CD4-positive, alpha-beta T cell (primary cell): ENCODE measurements at regions not wholly inside any gene's neighbourhood (a gene's known extent, or its start where the extent isn't known, plus 50 kb on each side); places are given as distances from the start of the nearest gene placed in this dataset.
"Not testable (repeated sequence)": the region's sequence is repeated elsewhere in the genome, so short reads cannot be mapped to it uniquely, and the experiment has no call there.

Source experiments
- ATAC-seq: fragments of 200-7000 bp; cut with Tn5 transposase; one replicate; pipeline ENCODE4 v1.10.0; 2022; ENCODE audit warnings: mild to moderate bottlenecking; ENCODE audit not compliant: poor library complexity
- CTCF ChIA-PET: fragments of 350-600 bp; sonication (Branson Sonifier 250); formaldehyde crosslinking; loops from one replicate; lab custom pipeline; 2021; ENCODE audit warnings: antibody characterized with exemption, inconsistent platforms; lab: Charles Lee
- POLR2A ChIA-PET: fragments of 350-600 bp; sonication (Branson Sonifier 250); formaldehyde crosslinking; loops from one replicate; lab custom pipeline; 2021; ENCODE audit warnings: antibody characterized with exemption, inconsistent platforms; lab: Charles Lee
- DNase-seq, 14 experiments: peaks; one replicate each; pipeline ENCODE4 v3.0.0-alpha.2; 2013 to 2020; ENCODE audit warnings: mixed read lengths in 2 of 14
- H3K27ac ChIP-seq, 2 donors: one replicate each; pipeline versions ENCODE4 v1.5.1 to v1.7.0; 2013; ENCODE audit warnings: low read length in 2 of 2, low read depth in 1 of 2, mild to moderate bottlenecking in 1 of 2
- H3K27me3 ChIP-seq, 2 experiments: 1 replicate in 1 of 2; 2 replicates in 1 of 2; pipeline versions ENCODE4 v1.6.1 to v1.7.0; 2013; ENCODE audit warnings: low read length in 2 of 2, control low read depth in 1 of 2, mild to moderate bottlenecking in 1 of 2, moderate library complexity in 1 of 2; ENCODE audit not compliant: insufficient read depth in 2 of 2, control insufficient read depth in 1 of 2
- H3K36me3 ChIP-seq: one replicate; pipeline ENCODE4 v1.6.1; 2013; ENCODE audit warnings: low read length, control low read depth; ENCODE audit not compliant: insufficient read depth
- H3K4me1 ChIP-seq: one replicate; pipeline ENCODE4 v1.6.1; 2013; ENCODE audit warnings: low read length, control low read depth; ENCODE audit not compliant: insufficient read depth
- H3K4me3 ChIP-seq: one replicate; pipeline ENCODE4 v1.5.1; 2013; ENCODE audit warnings: mild to moderate bottlenecking, low read length, moderate library complexity
- H3K9me3 ChIP-seq, 2 experiments: 1 replicate in 1 of 2; 2 replicates in 1 of 2; pipeline versions ENCODE4 v1.6.1 to v1.7.0; 2013; ENCODE audit warnings: low read length in 2 of 2, mild to moderate bottlenecking in 2 of 2, control low read depth in 1 of 2, moderate library complexity in 1 of 2; ENCODE audit not compliant: control insufficient read depth in 1 of 2, insufficient read depth in 1 of 2
- H3K27ac Mint-ChIP-seq: one replicate; pipeline ENCODE4 v1.8.0; 2020; ENCODE audit warnings: mixed read lengths
- H3K27me3 Mint-ChIP-seq: one replicate; pipeline ENCODE4 v1.8.0; 2021; ENCODE audit warnings: mixed read lengths
- H3K36me3 Mint-ChIP-seq: one replicate; pipeline ENCODE4 v1.8.0; 2021; ENCODE audit warnings: low read depth, mixed read lengths
- H3K4me1 Mint-ChIP-seq: one replicate; pipeline ENCODE4 v1.8.0; 2021; ENCODE audit warnings: low read depth, mixed read lengths
- H3K4me3 Mint-ChIP-seq: one replicate; pipeline ENCODE4 v1.8.0; 2020; ENCODE audit warnings: mild to moderate bottlenecking, mixed read lengths
- H3K9me3 Mint-ChIP-seq: one replicate; pipeline ENCODE4 v1.8.0; 2020; ENCODE audit warnings: mixed read lengths
- intact Hi-C, 2 experiments: fragments of 100-400 bp; cut with DNase I in 1 of 2; cut with micrococcal nuclease in 1 of 2; formaldehyde crosslinking; loops; one replicate each; pipeline versions ENCODE4 v1.15.1 to v1.9.0; 2023 to 2025; cut with DNase I, micrococcal nuclease
- TF ChIP-seq, protein P1 (sequence below): fragments of 200-600 bp; IDR thresholded peaks from one replicate; pipeline ENCODE4 v1.8.0; 2022; ENCODE audit warnings: antibody characterized with exemption, mild to moderate bottlenecking

DNA sequence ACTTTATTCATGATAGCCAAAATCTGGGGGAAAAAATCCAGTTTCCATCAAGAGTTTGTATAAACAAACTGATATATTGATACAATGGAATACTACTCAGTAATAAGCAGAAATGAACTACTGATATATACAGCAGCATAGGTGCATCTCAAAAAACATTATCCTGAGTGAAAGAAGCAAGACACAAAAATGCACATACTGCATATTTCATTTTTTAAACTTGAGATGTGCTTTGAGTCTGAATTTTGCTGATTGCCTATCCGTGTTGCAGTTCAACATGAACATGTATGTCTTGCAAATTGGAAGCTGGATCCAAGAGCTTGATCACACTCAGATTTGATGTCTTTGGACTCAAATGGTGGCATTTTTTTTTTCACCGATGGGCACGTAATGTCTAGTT, 132.4 kb downstream of the TSEN15 start:
- CTCF ChIA-PET, result no interaction called here
- Mint-ChIP-seq H3K4me3 (no peak overlapping the region), H3K27ac (no peak overlapping the region), H3K4me1 (no peaks in the 10 kb centered on the region), H3K9me3 (no peaks in the 10 kb centered on the region), H3K36me3 (no peaks in the 10 kb centered on the region), H3K27me3 (no peaks in the 10 kb centered on the region)
- TF ChIP-seq, protein P1, sequence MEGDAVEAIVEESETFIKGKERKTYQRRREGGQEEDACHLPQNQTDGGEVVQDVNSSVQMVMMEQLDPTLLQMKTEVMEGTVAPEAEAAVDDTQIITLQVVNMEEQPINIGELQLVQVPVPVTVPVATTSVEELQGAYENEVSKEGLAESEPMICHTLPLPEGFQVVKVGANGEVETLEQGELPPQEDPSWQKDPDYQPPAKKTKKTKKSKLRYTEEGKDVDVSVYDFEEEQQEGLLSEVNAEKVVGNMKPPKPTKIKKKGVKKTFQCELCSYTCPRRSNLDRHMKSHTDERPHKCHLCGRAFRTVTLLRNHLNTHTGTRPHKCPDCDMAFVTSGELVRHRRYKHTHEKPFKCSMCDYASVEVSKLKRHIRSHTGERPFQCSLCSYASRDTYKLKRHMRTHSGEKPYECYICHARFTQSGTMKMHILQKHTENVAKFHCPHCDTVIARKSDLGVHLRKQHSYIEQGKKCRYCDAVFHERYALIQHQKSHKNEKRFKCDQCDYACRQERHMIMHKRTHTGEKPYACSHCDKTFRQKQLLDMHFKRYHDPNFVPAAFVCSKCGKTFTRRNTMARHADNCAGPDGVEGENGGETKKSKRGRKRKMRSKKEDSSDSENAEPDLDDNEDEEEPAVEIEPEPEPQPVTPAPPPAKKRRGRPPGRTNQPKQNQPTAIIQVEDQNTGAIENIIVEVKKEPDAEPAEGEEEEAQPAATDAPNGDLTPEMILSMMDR, result no peak
- ATAC-seq (no peak), DNase-seq (no peak)
- Histone ChIP-seq H3K27me3 (no peaks in the 10 kb centered on the region), H3K4me1 (no peaks in the 10 kb centered on the region), H3K4me3 (no peak overlapping the region), H3K9me3 (no peaks in the 10 kb centered on the region), H3K27ac (no peak overlapping the region), H3K36me3 (no peaks in the 10 kb centered on the region)
- intact Hi-C loops, result no loop called here
- POLR2A ChIA-PET, result no interaction called here

DNA sequence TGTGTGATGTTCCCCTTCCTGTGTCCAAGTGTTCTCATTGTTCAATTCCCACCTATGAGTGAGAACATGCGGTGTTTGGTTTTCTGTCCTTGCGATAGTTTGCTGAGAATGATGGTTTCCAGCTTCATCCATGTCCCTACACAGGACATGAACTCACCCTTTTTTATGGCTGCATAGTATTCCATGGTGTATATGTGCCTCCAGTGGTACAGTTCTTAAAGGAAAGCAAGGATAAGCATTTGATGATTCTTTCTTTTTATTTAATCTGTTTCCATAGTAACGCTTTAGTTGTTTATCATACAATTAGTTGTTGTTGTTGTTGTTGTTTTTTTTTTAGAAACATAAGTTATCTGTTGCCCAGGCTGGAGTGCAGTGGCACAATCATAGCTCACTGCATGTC, 133.1 kb downstream of the TSEN15 start:
- H3K27me3 ChIP-seq, CTCF ChIA-PET: not testable (repeated sequence)

DNA sequence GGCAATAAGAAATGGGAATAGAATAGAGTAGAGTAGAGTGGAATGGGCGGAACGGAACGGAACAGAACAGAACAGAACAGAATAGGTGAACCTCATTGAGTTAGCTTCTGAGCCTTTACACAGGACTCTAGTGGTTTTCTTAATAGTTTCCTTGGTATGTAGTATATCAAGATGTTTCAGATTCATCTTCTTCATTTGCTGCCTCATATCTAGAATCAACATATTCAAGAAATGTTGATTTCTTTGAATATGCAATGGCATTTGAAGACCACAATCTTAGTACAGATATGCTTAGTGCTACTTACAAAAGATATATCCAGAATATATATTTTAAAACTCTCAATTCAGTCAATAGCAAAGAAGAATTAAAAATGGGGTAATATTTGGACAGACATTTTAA, 133.8 kb downstream of the TSEN15 start:
- Histone ChIP-seq H3K27ac (no peak overlapping the region), H3K9me3 (no peaks in the 10 kb centered on the region), H3K27me3 (no peaks in the 10 kb centered on the region), H3K4me3 (no peak overlapping the region), H3K4me1 (no peaks in the 10 kb centered on the region), H3K36me3 (no peaks in the 10 kb centered on the region)
- Mint-ChIP-seq H3K27ac (no peak overlapping the region), H3K27me3 (peaks cover 11% of the 10 kb centered on the region), H3K4me1 (no peaks in the 10 kb centered on the region), H3K36me3 (no peaks in the 10 kb centered on the region), H3K4me3 (no peak overlapping the region), H3K9me3 (no peaks in the 10 kb centered on the region)
- ChIA-PET CTCF (no interaction called here), POLR2A (no interaction called here)
- DNase-seq, result no peak
- intact Hi-C loops, result no loop called here
- TF ChIP-seq, protein P1, result no peak
- ATAC-seq, result no peak

More for the DNA sequence above, 133.1 kb downstream of the TSEN15 start:
- H3K9me3 Mint-ChIP-seq, H3K36me3 ChIP-seq, H3K4me1 Mint-ChIP-seq, H3K4me1 ChIP-seq, H3K27me3 Mint-ChIP-seq, H3K27ac ChIP-seq, H3K9me3 ChIP-seq, ATAC-seq, intact Hi-C loops, DNase-seq, H3K36me3 Mint-ChIP-seq, H3K4me3 Mint-ChIP-seq, POLR2A ChIA-PET, H3K27ac Mint-ChIP-seq, H3K4me3 ChIP-seq: not testable (repeated sequence)

DNA sequence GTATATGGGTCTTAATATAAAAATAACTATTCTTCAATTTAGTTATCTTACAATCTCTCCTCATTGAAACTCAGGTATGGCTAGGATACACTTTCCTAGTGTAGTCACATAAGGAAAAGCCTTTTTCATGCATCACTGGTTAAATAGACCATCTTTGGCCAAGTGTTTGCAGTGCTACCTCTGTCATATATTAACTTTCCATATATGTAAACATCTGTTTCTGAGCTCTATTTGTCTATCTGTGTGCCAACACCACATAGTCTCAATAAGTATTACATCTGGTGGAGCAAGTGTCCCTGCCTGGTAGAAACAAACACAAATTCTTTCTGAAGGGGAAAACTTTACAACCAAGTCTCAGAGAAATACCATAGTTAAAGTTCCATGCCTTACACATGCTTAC, 134.6 kb downstream of the TSEN15 start:
- TF ChIP-seq, protein P1, result no peak
- Histone ChIP-seq H3K4me3 (no peak overlapping the region), H3K36me3 (no peaks in the 10 kb centered on the region), H3K9me3 (no peaks in the 10 kb centered on the region), H3K27me3 (peaks cover 0 to 5% of the 10 kb centered on the region in 2 experiments), H3K27ac (no peak overlapping the region), H3K4me1 (no peaks in the 10 kb centered on the region)
- CTCF ChIA-PET, result no interaction called here
- Mint-ChIP-seq H3K9me3 (no peaks in the 10 kb centered on the region), H3K36me3 (no peaks in the 10 kb centered on the region), H3K4me3 (no peak overlapping the region), H3K4me1 (no peaks in the 10 kb centered on the region), H3K27me3 (peaks cover 16% of the 10 kb centered on the region), H3K27ac (no peak overlapping the region)
- intact Hi-C loops, result no loop called here
- no peak for ATAC-seq
- DNase-seq, result no peak
- POLR2A ChIA-PET, result no interaction called here
